ENCODE measurements at regions not wholly inside any gene's neighbourhood (a gene's known extent, or its start where the extent isn't known, plus 50 kb on each side); places are given as distances from the start of the nearest gene placed in this dataset.

DNA sequence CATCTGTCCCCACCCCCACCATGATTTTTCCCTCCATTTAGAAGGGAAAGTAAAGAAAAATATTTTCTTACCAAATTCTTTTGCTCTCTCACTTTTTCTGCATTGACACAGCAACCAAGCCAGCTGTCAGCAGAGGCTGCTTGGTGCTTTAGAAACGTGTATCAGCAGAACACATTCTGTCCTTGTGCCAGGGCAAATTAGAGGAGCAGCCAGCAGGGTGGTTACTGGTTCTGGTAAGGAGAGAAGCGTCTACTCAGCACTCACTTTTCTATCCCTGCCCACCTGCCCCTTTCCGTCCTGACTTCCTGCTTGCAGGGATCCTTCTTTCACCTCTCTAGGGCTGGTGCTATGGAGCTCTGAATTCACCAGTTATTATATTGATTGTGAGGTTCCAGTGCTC, 327.5 kb upstream of the PDE3A start:
- no peaks in the 10 kb centered on the region for H3K9me3 ChIP-seq (ENCODE audit: control insufficient read depth in 1 of 2, insufficient read depth in 1 of 2, low read depth in 1 of 2, low read length in 2 of 2)
- H3K4me1 ChIP-seq (ENCODE audit: control insufficient read depth in 1 of 2, insufficient read depth in 2 of 2, low read length in 2 of 2): no peaks in the 10 kb centered on the region
- no peak for DNase-seq (ENCODE audit: low read depth, low spot score)
- intact Hi-C loops (cut with micrococcal nuclease): no loop called here
- ChIA-PET CTCF (no interaction called here), RAD21 (ENCODE audit: low non-redundant PET in 1 of 2, low total read pairs in 2 of 2, uncharacterized antibody in 2 of 2, unreplicated experiment in 2 of 2) (no interaction called here), POLR2A (no interaction called here)
- H3K4me3 ChIP-seq (replicated peaks in 1 of 2; ENCODE audit: low read depth in 1 of 2, low read length in 2 of 2): no peak overlapping the region
- no peak overlapping the region for H3K27ac ChIP-seq (ENCODE audit: low read depth, low read length)
- TF ChIP-seq ZNF274 (IDR thresholded peaks at IDR 0.05; ENCODE audit: low read depth, low read length) (no peak), YY1 (IDR thresholded peaks at IDR 0.05; ENCODE audit: extremely low read depth, insufficient replicate concordance, low read depth, low read length) (no peak)
- no peak overlapping the region for H3K4me2 ChIP-seq (ENCODE audit: low read length)
- ATAC-seq: no peak
- H4K20me1 ChIP-seq (ENCODE audit: insufficient read depth): no peaks in the 10 kb centered on the region
- no TSS peak for BruUV-seq (replicated peaks)
- no peaks in the 10 kb centered on the region for H3K27me3 ChIP-seq (ENCODE audit: insufficient read depth, low read length)
- H3K9ac ChIP-seq (ENCODE audit: low read length): no peak overlapping the region
- H3K36me3 ChIP-seq (ENCODE audit: control insufficient read depth in 1 of 2, insufficient read depth in 2 of 2, low read length in 2 of 2): no peaks in the 10 kb centered on the region
- no peaks in the 10 kb centered on the region for H3K9me2 ChIP-seq (ENCODE audit: insufficient read depth)
- no peaks in the 10 kb centered on the region for H3K79me2 ChIP-seq (ENCODE audit: insufficient read depth, low read length)
- H2AFZ ChIP-seq (ENCODE audit: low read depth, low read length, poor library complexity, severe bottlenecking): no peak overlapping the region

DNA sequence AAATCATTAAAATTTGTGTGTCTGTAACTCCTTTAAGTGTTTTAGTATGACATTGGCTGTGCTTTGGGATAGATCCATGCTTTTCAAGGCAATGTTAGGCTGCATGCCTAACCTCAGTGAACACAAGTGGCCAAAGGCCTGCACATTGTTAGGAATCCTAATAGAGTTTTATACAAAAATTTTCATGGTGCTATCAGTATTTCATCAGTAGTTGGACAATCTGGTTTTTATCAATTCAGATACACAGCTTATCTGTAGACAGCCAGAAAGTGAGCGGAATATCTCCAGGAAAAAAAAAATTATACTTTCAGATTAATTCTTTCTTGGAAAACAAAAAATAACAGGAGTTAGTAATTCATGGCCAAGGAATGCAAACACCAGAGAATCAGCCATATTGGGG, 324.0 kb upstream of the PDE3A start:
- BruUV-seq (replicated peaks): no TSS peak
- no peak overlapping the region for H3K27ac ChIP-seq (ENCODE audit: low read depth, low read length)
- H4K20me1 ChIP-seq (ENCODE audit: insufficient read depth): no peaks in the 10 kb centered on the region
- TF ChIP-seq ELF1 (IDR thresholded peaks at IDR 0.05; ENCODE audit: borderline replicate concordance, low read depth): no peak
- TF ChIP-seq YY1 (IDR thresholded peaks at IDR 0.05; ENCODE audit: extremely low read depth, insufficient replicate concordance, low read depth, low read length): no peak
- no peak for TF ChIP-seq SIN3A (IDR thresholded peaks at IDR 0.05; ENCODE audit: low read depth)
- TF ChIP-seq, protein P1, sequence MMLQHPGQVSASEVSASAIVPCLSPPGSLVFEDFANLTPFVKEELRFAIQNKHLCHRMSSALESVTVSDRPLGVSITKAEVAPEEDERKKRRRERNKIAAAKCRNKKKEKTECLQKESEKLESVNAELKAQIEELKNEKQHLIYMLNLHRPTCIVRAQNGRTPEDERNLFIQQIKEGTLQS (IDR thresholded peaks at IDR 0.05): no peak
- TF ChIP-seq, protein P2, sequence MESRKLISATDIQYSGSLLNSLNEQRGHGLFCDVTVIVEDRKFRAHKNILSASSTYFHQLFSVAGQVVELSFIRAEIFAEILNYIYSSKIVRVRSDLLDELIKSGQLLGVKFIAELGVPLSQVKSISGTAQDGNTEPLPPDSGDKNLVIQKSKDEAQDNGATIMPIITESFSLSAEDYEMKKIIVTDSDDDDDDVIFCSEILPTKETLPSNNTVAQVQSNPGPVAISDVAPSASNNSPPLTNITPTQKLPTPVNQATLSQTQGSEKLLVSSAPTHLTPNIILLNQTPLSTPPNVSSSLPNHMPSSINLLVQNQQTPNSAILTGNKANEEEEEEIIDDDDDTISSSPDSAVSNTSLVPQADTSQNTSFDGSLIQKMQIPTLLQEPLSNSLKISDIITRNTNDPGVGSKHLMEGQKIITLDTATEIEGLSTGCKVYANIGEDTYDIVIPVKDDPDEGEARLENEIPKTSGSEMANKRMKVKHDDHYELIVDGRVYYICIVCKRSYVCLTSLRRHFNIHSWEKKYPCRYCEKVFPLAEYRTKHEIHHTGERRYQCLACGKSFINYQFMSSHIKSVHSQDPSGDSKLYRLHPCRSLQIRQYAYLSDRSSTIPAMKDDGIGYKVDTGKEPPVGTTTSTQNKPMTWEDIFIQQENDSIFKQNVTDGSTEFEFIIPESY (IDR thresholded peaks at IDR 0.05; ENCODE audit: extremely low read depth, insufficient replicate concordance, low read length): no peak
- TF ChIP-seq SP1 (IDR thresholded peaks at IDR 0.05; ENCODE audit: low read depth): no peak
- TF ChIP-seq, protein P3, sequence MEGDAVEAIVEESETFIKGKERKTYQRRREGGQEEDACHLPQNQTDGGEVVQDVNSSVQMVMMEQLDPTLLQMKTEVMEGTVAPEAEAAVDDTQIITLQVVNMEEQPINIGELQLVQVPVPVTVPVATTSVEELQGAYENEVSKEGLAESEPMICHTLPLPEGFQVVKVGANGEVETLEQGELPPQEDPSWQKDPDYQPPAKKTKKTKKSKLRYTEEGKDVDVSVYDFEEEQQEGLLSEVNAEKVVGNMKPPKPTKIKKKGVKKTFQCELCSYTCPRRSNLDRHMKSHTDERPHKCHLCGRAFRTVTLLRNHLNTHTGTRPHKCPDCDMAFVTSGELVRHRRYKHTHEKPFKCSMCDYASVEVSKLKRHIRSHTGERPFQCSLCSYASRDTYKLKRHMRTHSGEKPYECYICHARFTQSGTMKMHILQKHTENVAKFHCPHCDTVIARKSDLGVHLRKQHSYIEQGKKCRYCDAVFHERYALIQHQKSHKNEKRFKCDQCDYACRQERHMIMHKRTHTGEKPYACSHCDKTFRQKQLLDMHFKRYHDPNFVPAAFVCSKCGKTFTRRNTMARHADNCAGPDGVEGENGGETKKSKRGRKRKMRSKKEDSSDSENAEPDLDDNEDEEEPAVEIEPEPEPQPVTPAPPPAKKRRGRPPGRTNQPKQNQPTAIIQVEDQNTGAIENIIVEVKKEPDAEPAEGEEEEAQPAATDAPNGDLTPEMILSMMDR (IDR thresholded peaks at IDR 0.05 in 2 of 3, conservative IDR thresholded peaks at IDR 0.05 in 1 of 3; ENCODE audit: borderline replicate concordance in 1 of 3, insufficient read depth in 1 of 3, low read depth in 2 of 3, low read length in 2 of 3): no peak
- no peak for TF ChIP-seq RAD21 (IDR thresholded peaks at IDR 0.05; ENCODE audit: low read depth)
- TF ChIP-seq FOSL1 (IDR thresholded peaks at IDR 0.05; ENCODE audit: low read depth): no peak
- no peak for TF ChIP-seq EGR1 (IDR thresholded peaks at IDR 0.05; ENCODE audit: low read depth)
- no peaks in the 10 kb centered on the region for H3K79me2 ChIP-seq (ENCODE audit: insufficient read depth, low read length)
- no peak for ATAC-seq
- no peak for DNase-seq (ENCODE audit: low read depth, low spot score)
- H3K27me3 ChIP-seq (ENCODE audit: insufficient read depth, low read length): no peaks in the 10 kb centered on the region
- H3K9me3 ChIP-seq (ENCODE audit: control insufficient read depth in 1 of 2, insufficient read depth in 1 of 2, low read depth in 1 of 2, low read length in 2 of 2): no peaks in the 10 kb centered on the region
- CTCF ChIA-PET: no interaction called here
- no peak overlapping the region for H3K9ac ChIP-seq (ENCODE audit: low read length)
- no peak overlapping the region for H2AFZ ChIP-seq (ENCODE audit: low read depth, low read length, poor library complexity, severe bottlenecking)
- H3K9me2 ChIP-seq (ENCODE audit: insufficient read depth): no peaks in the 10 kb centered on the region
- no peaks in the 10 kb centered on the region for H3K36me3 ChIP-seq (ENCODE audit: control insufficient read depth in 1 of 2, insufficient read depth in 2 of 2, low read length in 2 of 2)
- POLR2A ChIA-PET: no interaction called here
- H3K4me2 ChIP-seq (ENCODE audit: low read length): no peak overlapping the region
- intact Hi-C loops (cut with micrococcal nuclease): no loop called here
- RAD21 ChIA-PET (ENCODE audit: low non-redundant PET in 1 of 2, low total read pairs in 2 of 2, uncharacterized antibody in 2 of 2, unreplicated experiment in 2 of 2): no interaction called here
- H3K4me1 ChIP-seq (ENCODE audit: control insufficient read depth in 1 of 2, insufficient read depth in 2 of 2, low read length in 2 of 2): no peaks in the 10 kb centered on the region
- no peak overlapping the region for H3K4me3 ChIP-seq (replicated peaks in 1 of 2; ENCODE audit: low read depth in 1 of 2, low read length in 2 of 2)
